ENCODE measurements at regions not wholly inside any gene's neighbourhood (a gene's known extent, or its start where the extent isn't known, plus 50 kb on each side); places are given as distances from the start of the nearest gene placed in this dataset.

- TF ChIP-seq POLR2AphosphoS5 (IDR thresholded peaks at IDR 0.05; ENCODE audit: low read depth, low read length) (no peak), ZNF274 (IDR thresholded peaks at IDR 0.05; ENCODE audit: low read depth, low read length) (no peak), EZH2phosphoT487 (IDR thresholded peaks at IDR 0.05; ENCODE audit: borderline replicate concordance) (no peak), CTCF (IDR thresholded peaks at IDR 0.05 in 2 of 3, conservative IDR thresholded peaks at IDR 0.05 in 1 of 3; ENCODE audit: borderline replicate concordance in 1 of 3, insufficient read depth in 1 of 3, low read depth in 2 of 3, low read length in 2 of 3) (no peak), EZH2 (IDR thresholded peaks at IDR 0.05) (no peak), SP1 (IDR thresholded peaks at IDR 0.05; ENCODE audit: low read depth) (no peak), POLR2A (IDR thresholded peaks at IDR 0.05; ENCODE audit: borderline replicate concordance, extremely low read depth, insufficient read depth, insufficient read length) (no peak), MAX (IDR thresholded peaks at IDR 0.05) (no peak)
Measured at GRCh38 chr10:77726301-77726700, 88.7 kb upstream of the KCNMA1 start.
